WTC11 (cell line): ENCODE measurements at regions not wholly inside any gene's neighbourhood (a gene's known extent, or its start where the extent isn't known, plus 50 kb on each side); places are given as distances from the start of the nearest gene placed in this dataset.

Experiments used
- ATAC-seq: fragments of 200-7000 bp; cut with Tn5 transposase; 2 replicates; pipeline ENCODE4 v1.10.0; 2021; ENCODE audit warnings: mild to moderate bottlenecking, moderate library complexity
- CTCF ChIA-PET: fragments of 300-600 bp; sonication (Branson Sonifier 250); formaldehyde crosslinking; loops from one replicate; lab custom pipeline; 2021; ENCODE audit warnings: antibody characterized with exemption; lab: Charles Lee
- POLR2A ChIA-PET: fragments of 350-600 bp; sonication (Branson Sonifier 250); formaldehyde crosslinking; loops from one replicate; lab custom pipeline; 2021; ENCODE audit warnings: antibody characterized with exemption; lab: Charles Lee
- DNase-seq: peaks from one replicate; pipeline ENCODE4 v3.0.0; 2021; ENCODE audit warnings: low spot score
- H3K27ac Mint-ChIP-seq: 2 replicates; pipeline ENCODE4 v1.8.0; 2021; ENCODE audit warnings: mixed read lengths
- H3K27me3 Mint-ChIP-seq: 2 replicates; pipeline ENCODE4 v1.8.0; 2021; ENCODE audit warnings: low read depth, mild to moderate bottlenecking, moderate library complexity, mixed read lengths
- H3K36me3 Mint-ChIP-seq: 2 replicates; pipeline ENCODE4 v1.8.0; 2021; ENCODE audit warnings: mixed read lengths
- H3K4me1 Mint-ChIP-seq: 2 replicates; pipeline ENCODE4 v1.8.0; 2022; ENCODE audit warnings: mixed read lengths
- H3K4me3 Mint-ChIP-seq: 2 replicates; pipeline ENCODE4 v1.8.0; 2021; ENCODE audit warnings: mild to moderate bottlenecking, moderate library complexity, mixed read lengths
- H3K9me3 Mint-ChIP-seq: 2 replicates; pipeline ENCODE4 v1.8.0; 2021; ENCODE audit warnings: mixed read lengths
- CREB1 ChIP-seq: sonication (generic); formaldehyde crosslinking; IDR thresholded peaks from 2 replicates; pipeline ENCODE4 v1.8.0; 2023; ENCODE audit warnings: mild to moderate bottlenecking, missing genetic modification reagents
- ELF4 ChIP-seq: sonication (generic); formaldehyde crosslinking; IDR thresholded peaks from 2 replicates; pipeline ENCODE4 v1.8.1; 2022; ENCODE audit warnings: low read depth, mild to moderate bottlenecking, moderate library complexity, missing genetic modification reagents
- FOXP1 ChIP-seq: sonication (generic); formaldehyde crosslinking; IDR thresholded peaks from 2 replicates; pipeline ENCODE4 v1.8.0; 2022; ENCODE audit warnings: missing genetic modification reagents, mild to moderate bottlenecking, moderate library complexity, borderline replicate concordance
- KAT7 ChIP-seq: sonication (generic); formaldehyde crosslinking; IDR thresholded peaks from 2 replicates; pipeline ENCODE4 v1.8.1; 2023; ENCODE audit warnings: missing genetic modification reagents, mild to moderate bottlenecking, borderline replicate concordance
- MYBL2 ChIP-seq: sonication (generic); formaldehyde crosslinking; IDR thresholded peaks from 2 replicates; pipeline ENCODE4 v1.8.1; 2023; ENCODE audit warnings: mild to moderate bottlenecking, moderate library complexity, missing genetic modification reagents
- NFATC4 ChIP-seq: fragments of 250-450 bp; sonication (Bioruptor Pico); IDR thresholded peaks from 2 replicates; pipeline ENCODE4 v1.9.0; 2021; ENCODE audit warnings: mild to moderate bottlenecking
- NR1H2 ChIP-seq: sonication (generic); formaldehyde crosslinking; IDR thresholded peaks from 2 replicates; pipeline ENCODE4 v1.9.0; 2021; ENCODE audit warnings: mild to moderate bottlenecking, moderate library complexity, missing genetic modification reagents
- TCF7 ChIP-seq: sonication (generic); formaldehyde crosslinking; IDR thresholded peaks from 2 replicates; pipeline ENCODE4 v1.8.0; 2022; ENCODE audit warnings: mild to moderate bottlenecking, low read depth, missing genetic modification reagents, moderate library complexity
- TEAD1 ChIP-seq: sonication (generic); formaldehyde crosslinking; IDR thresholded peaks from 2 replicates; pipeline ENCODE4 v1.8.0; 2022; ENCODE audit warnings: mild to moderate bottlenecking, missing genetic modification reagents
- ZNF138 ChIP-seq: sonication (generic); formaldehyde crosslinking; conservative IDR thresholded peaks from 2 replicates; pipeline ENCODE4 v1.8.1; 2022; ENCODE audit warnings: mild to moderate bottlenecking, moderate library complexity, missing genetic modification reagents
- ZNF416 ChIP-seq: fragments of 250-450 bp; sonication (Bioruptor Pico); IDR thresholded peaks from 2 replicates; pipeline ENCODE4 v1.9.0; 2021; ENCODE audit warnings: mild to moderate bottlenecking, inconsistent platforms
- TF ChIP-seq, protein P1 (sequence below): sonication (generic); formaldehyde crosslinking; IDR thresholded peaks from 2 replicates; pipeline ENCODE4 v1.8.0; 2022; ENCODE audit warnings: mild to moderate bottlenecking, missing genetic modification reagents
- TF ChIP-seq, protein P2 (sequence below): sonication (generic); formaldehyde crosslinking; IDR thresholded peaks from 2 replicates; pipeline ENCODE4 v1.8.0; 2022; ENCODE audit warnings: mild to moderate bottlenecking, missing genetic modification reagents
- TF ChIP-seq, protein P3 (sequence below): sonication (generic); formaldehyde crosslinking; IDR thresholded peaks from 2 replicates; pipeline ENCODE4 v1.8.1; 2023; ENCODE audit warnings: mild to moderate bottlenecking, missing genetic modification reagents
- TF ChIP-seq, protein P4 (sequence below): sonication (generic); formaldehyde crosslinking; IDR thresholded peaks from 2 replicates; pipeline ENCODE4 v1.8.1; 2023; ENCODE audit warnings: mild to moderate bottlenecking, moderate library complexity, missing genetic modification reagents
- TF ChIP-seq, protein P5 (sequence below): sonication (generic); formaldehyde crosslinking; IDR thresholded peaks from 2 replicates; pipeline ENCODE4 v1.8.1; 2022; ENCODE audit warnings: mild to moderate bottlenecking, moderate library complexity, missing genetic modification reagents
- TF ChIP-seq, protein P6 (sequence below): sonication (generic); formaldehyde crosslinking; IDR thresholded peaks from 2 replicates; pipeline ENCODE4 v1.8.0; 2022; ENCODE audit warnings: missing genetic modification reagents
- TF ChIP-seq, protein P7 (sequence below): fragments of 200-600 bp; IDR thresholded peaks from 2 replicates; pipeline ENCODE4 v1.8.0; 2022; ENCODE audit warnings: antibody characterized with exemption
- TF ChIP-seq, protein P8 (sequence below): sonication (generic); formaldehyde crosslinking; conservative IDR thresholded peaks from 2 replicates; pipeline ENCODE4 v1.8.1; 2022; ENCODE audit warnings: mild to moderate bottlenecking, missing genetic modification reagents
- TF ChIP-seq, protein P9 (sequence below): fragments of 250-450 bp; sonication (Bioruptor Pico); IDR thresholded peaks from 2 replicates; pipeline ENCODE4 v1.9.0; 2021; ENCODE audit warnings: moderate library complexity, mild to moderate bottlenecking, inconsistent platforms, borderline replicate concordance

DNA sequence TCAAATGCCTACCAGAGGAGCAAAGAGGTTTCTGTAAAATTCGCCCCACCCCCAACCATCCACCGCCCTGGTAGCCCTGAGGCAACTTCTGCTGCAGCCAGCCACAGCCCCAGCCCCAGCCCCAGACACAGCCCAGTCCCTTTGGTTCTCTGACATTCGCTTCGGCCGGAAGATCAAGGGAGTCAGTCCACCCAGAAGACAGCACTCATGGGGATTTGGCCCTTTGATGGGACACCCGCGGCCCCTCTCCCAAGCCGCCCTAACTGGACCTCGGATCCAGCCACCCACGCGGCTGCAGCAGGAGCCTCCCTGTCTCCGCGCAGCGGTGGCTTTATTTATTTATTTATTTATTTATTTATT, 3881.0 kb downstream of the SRGAP2C start:
- Mint-ChIP-seq H3K36me3 (peaks cover 52% of the 10 kb centered on the region), H3K27me3 (peaks cover 41% of the 10 kb centered on the region), H3K27ac (no peak overlapping the region), H3K4me3 (no peak overlapping the region), H3K9me3 (peaks cover 49% of the 10 kb centered on the region), H3K4me1 (no peaks in the 10 kb centered on the region)
- ChIA-PET CTCF (no interaction called here), POLR2A (no interaction called here)
- TF ChIP-seq ZNF138 (CRISPR knock-in tag), result no peak
- TF ChIP-seq, protein P1, sequence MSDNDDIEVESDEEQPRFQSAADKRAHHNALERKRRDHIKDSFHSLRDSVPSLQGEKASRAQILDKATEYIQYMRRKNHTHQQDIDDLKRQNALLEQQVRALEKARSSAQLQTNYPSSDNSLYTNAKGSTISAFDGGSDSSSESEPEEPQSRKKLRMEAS (CRISPR knock-in tag), result no peak
- TF ChIP-seq CREB1 (CRISPR knock-in tag), result no peak
- TF ChIP-seq, protein P2, sequence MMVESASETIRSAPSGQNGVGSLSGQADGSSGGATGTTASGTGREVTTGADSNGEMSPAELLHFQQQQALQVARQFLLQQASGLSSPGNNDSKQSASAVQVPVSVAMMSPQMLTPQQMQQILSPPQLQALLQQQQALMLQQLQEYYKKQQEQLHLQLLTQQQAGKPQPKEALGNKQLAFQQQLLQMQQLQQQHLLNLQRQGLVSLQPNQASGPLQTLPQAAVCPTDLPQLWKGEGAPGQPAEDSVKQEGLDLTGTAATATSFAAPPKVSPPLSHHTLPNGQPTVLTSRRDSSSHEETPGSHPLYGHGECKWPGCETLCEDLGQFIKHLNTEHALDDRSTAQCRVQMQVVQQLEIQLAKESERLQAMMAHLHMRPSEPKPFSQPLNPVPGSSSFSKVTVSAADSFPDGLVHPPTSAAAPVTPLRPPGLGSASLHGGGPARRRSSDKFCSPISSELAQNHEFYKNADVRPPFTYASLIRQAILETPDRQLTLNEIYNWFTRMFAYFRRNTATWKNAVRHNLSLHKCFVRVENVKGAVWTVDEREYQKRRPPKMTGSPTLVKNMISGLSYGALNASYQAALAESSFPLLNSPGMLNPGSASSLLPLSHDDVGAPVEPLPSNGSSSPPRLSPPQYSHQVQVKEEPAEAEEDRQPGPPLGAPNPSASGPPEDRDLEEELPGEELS (CRISPR knock-in tag), result no peak
- TF ChIP-seq NR1H2 (CRISPR knock-in tag), result no peak
- TF ChIP-seq TEAD1, result no peak
- no peak for TF ChIP-seq ELF4 (CRISPR knock-in tag)
- no peak for TF ChIP-seq FOXP1 (CRISPR knock-in tag)
- TF ChIP-seq, protein P3, sequence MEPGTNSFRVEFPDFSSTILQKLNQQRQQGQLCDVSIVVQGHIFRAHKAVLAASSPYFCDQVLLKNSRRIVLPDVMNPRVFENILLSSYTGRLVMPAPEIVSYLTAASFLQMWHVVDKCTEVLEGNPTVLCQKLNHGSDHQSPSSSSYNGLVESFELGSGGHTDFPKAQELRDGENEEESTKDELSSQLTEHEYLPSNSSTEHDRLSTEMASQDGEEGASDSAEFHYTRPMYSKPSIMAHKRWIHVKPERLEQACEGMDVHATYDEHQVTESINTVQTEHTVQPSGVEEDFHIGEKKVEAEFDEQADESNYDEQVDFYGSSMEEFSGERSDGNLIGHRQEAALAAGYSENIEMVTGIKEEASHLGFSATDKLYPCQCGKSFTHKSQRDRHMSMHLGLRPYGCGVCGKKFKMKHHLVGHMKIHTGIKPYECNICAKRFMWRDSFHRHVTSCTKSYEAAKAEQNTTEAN (CRISPR knock-in tag), result no peak
- TF ChIP-seq, protein P4, sequence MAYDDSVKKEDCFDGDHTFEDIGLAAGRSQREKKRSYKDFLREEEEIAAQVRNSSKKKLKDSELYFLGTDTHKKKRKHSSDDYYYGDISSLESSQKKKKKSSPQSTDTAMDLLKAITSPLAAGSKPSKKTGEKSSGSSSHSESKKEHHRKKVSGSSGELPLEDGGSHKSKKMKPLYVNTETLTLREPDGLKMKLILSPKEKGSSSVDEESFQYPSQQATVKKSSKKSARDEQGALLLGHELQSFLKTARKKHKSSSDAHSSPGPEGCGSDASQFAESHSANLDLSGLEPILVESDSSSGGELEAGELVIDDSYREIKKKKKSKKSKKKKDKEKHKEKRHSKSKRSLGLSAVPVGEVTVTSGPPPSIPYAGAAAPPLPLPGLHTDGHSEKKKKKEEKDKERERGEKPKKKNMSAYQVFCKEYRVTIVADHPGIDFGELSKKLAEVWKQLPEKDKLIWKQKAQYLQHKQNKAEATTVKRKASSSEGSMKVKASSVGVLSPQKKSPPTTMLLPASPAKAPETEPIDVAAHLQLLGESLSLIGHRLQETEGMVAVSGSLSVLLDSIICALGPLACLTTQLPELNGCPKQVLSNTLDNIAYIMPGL (CRISPR knock-in tag), result no peak
- TF ChIP-seq, protein P5, sequence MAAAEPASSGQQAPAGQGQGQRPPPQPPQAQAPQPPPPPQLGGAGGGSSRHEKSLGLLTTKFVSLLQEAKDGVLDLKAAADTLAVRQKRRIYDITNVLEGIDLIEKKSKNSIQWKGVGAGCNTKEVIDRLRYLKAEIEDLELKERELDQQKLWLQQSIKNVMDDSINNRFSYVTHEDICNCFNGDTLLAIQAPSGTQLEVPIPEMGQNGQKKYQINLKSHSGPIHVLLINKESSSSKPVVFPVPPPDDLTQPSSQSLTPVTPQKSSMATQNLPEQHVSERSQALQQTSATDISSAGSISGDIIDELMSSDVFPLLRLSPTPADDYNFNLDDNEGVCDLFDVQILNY, result no peak
- no peak for TF ChIP-seq MYBL2 (CRISPR knock-in tag)
- TF ChIP-seq, protein P6, sequence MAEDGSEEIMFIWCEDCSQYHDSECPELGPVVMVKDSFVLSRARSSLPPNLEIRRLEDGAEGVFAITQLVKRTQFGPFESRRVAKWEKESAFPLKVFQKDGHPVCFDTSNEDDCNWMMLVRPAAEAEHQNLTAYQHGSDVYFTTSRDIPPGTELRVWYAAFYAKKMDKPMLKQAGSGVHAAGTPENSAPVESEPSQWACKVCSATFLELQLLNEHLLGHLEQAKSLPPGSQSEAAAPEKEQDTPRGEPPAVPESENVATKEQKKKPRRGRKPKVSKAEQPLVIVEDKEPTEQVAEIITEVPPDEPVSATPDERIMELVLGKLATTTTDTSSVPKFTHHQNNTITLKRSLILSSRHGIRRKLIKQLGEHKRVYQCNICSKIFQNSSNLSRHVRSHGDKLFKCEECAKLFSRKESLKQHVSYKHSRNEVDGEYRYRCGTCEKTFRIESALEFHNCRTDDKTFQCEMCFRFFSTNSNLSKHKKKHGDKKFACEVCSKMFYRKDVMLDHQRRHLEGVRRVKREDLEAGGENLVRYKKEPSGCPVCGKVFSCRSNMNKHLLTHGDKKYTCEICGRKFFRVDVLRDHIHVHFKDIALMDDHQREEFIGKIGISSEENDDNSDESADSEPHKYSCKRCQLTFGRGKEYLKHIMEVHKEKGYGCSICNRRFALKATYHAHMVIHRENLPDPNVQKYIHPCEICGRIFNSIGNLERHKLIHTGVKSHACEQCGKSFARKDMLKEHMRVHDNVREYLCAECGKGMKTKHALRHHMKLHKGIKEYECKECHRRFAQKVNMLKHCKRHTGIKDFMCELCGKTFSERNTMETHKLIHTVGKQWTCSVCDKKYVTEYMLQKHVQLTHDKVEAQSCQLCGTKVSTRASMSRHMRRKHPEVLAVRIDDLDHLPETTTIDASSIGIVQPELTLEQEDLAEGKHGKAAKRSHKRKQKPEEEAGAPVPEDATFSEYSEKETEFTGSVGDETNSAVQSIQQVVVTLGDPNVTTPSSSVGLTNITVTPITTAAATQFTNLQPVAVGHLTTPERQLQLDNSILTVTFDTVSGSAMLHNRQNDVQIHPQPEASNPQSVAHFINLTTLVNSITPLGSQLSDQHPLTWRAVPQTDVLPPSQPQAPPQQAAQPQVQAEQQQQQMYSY, result no peak
- DNase-seq, result no peak
- ATAC-seq, result no peak

DNA sequence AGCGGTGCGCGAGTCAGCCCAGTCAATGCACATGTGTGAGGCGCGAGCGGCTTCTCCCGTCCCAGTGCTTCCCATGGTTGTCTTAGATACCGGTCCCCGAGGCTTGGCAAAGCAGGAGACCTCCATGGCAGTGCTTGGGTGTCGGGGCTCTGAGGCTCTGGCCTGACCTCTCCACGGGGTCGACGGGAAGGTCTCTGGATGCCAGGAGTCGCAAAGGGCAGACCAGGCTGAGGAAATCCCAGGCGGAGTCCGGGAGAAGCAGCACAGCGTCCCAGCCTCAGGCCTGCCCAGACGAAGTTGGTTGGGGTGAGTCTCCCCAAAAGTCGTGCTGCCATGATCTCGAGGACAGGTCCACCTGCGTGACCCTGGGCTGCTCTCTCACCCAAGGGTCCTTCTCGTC, 3881.6 kb downstream of the SRGAP2C start:
- Mint-ChIP-seq H3K27me3 (peaks cover 47% of the 10 kb centered on the region), H3K9me3 (peaks cover 55% of the 10 kb centered on the region), H3K36me3 (peaks cover 58% of the 10 kb centered on the region), H3K4me3 (no peak overlapping the region), H3K27ac (no peak overlapping the region), H3K4me1 (no peaks in the 10 kb centered on the region)
- ChIA-PET CTCF (no interaction called here), POLR2A (no interaction called here)
- DNase-seq (no peak), ATAC-seq (no peak)
- TF ChIP-seq, protein P7, sequence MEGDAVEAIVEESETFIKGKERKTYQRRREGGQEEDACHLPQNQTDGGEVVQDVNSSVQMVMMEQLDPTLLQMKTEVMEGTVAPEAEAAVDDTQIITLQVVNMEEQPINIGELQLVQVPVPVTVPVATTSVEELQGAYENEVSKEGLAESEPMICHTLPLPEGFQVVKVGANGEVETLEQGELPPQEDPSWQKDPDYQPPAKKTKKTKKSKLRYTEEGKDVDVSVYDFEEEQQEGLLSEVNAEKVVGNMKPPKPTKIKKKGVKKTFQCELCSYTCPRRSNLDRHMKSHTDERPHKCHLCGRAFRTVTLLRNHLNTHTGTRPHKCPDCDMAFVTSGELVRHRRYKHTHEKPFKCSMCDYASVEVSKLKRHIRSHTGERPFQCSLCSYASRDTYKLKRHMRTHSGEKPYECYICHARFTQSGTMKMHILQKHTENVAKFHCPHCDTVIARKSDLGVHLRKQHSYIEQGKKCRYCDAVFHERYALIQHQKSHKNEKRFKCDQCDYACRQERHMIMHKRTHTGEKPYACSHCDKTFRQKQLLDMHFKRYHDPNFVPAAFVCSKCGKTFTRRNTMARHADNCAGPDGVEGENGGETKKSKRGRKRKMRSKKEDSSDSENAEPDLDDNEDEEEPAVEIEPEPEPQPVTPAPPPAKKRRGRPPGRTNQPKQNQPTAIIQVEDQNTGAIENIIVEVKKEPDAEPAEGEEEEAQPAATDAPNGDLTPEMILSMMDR, result no peak
- TF ChIP-seq ZNF416 (CRISPR knock-in tag) (no peak), FOXP1 (CRISPR knock-in tag) (no peak), NFATC4 (no peak), KAT7 (CRISPR knock-in tag) (no peak), NR1H2 (CRISPR knock-in tag) (no peak), TCF7 (CRISPR knock-in tag) (no peak)
- TF ChIP-seq, protein P4 (CRISPR knock-in tag), result no peak
- TF ChIP-seq, protein P8, sequence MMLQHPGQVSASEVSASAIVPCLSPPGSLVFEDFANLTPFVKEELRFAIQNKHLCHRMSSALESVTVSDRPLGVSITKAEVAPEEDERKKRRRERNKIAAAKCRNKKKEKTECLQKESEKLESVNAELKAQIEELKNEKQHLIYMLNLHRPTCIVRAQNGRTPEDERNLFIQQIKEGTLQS (CRISPR knock-in tag), result no peak
- TF ChIP-seq, protein P9, sequence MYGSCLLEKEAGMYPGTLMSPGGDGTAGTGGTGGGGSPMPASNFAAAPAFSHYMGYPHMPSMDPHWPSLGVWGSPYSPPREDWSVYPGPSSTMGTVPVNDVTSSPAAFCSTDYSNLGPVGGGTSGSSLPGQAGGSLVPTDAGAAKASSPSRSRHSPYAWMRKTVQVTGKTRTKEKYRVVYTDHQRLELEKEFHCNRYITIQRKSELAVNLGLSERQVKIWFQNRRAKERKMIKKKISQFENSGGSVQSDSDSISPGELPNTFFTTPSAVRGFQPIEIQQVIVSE (CRISPR knock-in tag), result no peak
